ENCODE measurements at regions not wholly inside any gene's neighbourhood (a gene's known extent, or its start where the extent isn't known, plus 50 kb on each side); places are given as distances from the start of the nearest gene placed in this dataset.

DNA sequence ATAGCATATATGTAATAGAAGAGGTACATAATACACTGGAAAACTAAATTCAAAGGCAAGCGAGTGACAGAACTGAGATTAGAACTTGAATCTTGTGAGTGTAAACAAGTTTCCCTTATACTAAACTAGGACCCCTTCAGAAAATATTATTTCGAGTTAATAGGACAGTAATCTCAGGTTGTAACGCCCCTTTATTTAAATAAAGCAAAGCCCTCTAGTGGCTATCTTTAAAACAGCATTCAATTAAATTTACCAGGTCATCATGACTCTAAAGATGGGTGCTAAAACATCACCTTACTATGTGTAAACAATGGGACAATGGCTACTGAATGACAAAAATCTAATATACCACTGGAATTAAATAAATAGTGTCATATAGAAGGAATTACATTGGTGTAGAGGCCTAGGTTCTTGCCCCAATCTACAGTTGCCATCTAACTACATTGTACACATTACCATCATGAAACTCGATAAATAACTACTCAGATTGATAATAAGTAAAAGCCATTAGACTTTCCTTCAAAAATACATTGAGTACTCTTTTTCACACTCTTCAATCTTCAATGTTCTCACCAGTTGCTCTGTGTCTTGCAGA lies 255.4 kb upstream of the IRAK1BP1 start:
- H3K4me3 ChIP-seq (replicated peaks in 1 of 2; ENCODE audit: low read depth in 2 of 2, low read length in 2 of 2): no peak overlapping the region
- TF ChIP-seq, protein P1, sequence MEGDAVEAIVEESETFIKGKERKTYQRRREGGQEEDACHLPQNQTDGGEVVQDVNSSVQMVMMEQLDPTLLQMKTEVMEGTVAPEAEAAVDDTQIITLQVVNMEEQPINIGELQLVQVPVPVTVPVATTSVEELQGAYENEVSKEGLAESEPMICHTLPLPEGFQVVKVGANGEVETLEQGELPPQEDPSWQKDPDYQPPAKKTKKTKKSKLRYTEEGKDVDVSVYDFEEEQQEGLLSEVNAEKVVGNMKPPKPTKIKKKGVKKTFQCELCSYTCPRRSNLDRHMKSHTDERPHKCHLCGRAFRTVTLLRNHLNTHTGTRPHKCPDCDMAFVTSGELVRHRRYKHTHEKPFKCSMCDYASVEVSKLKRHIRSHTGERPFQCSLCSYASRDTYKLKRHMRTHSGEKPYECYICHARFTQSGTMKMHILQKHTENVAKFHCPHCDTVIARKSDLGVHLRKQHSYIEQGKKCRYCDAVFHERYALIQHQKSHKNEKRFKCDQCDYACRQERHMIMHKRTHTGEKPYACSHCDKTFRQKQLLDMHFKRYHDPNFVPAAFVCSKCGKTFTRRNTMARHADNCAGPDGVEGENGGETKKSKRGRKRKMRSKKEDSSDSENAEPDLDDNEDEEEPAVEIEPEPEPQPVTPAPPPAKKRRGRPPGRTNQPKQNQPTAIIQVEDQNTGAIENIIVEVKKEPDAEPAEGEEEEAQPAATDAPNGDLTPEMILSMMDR (IDR thresholded peaks at IDR 0.05; ENCODE audit: low read depth, low read length): peak; percentile 53
- DNase-seq (ENCODE audit: low read depth in 2 of 2): peak; percentile 34 to 57

DNA sequence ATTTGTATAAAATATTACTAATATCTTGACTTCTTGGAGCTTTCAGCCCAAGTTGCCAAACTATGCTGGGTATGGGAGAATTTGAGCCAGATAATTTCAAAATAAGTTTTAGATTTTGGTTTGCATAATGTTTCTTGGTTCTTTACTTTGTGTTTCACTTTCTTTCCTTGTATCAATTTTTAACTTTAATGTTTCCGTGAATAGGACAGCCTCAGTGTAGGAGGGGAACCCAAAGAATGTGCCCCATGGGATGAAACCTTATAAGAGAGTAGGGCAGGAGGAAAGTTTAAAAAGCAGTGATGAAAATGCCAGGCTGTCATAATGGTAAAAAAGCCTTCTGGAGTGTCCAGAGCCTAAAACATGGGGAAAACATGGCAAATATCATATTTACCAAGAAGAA lies 252.4 kb upstream of the IRAK1BP1 start:
- TF ChIP-seq, protein P1 (IDR thresholded peaks at IDR 0.05; ENCODE audit: low read depth, low read length): no peak
- no peak for DNase-seq (ENCODE audit: low read depth in 2 of 2)
- no peak overlapping the region for H3K4me3 ChIP-seq (replicated peaks in 1 of 2; ENCODE audit: low read depth in 2 of 2, low read length in 2 of 2)

DNA sequence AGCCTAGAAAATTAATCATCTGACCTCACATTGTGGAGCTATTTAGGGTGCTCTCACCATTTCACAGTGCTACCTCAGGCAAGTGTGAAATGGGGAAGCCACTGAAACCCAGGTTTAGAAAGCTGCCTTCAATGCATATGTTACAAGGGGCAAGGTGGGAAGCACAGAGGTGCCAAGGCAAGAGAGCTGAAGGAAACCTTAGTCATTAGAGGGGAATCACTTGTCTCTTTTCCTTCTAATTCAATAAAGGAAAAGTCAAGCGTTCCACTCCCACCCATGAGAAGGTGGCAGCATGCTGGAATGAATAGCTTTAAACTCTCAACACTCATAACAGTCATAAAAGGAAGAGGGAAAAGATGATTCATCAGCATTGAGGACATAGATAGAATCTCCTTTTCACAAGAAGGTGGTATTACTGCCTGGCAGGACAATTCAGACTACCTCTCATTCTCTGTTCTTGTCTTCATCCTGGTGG lies 251.9 kb upstream of the IRAK1BP1 start:
- peak in 1 of 2 donors; percentile 61 for DNase-seq (ENCODE audit: low read depth in 2 of 2)
- TF ChIP-seq, protein P1 (IDR thresholded peaks at IDR 0.05; ENCODE audit: low read depth, low read length): no peak
- H3K4me3 ChIP-seq (replicated peaks in 1 of 2; ENCODE audit: low read depth in 2 of 2, low read length in 2 of 2): no peak overlapping the region

DNA sequence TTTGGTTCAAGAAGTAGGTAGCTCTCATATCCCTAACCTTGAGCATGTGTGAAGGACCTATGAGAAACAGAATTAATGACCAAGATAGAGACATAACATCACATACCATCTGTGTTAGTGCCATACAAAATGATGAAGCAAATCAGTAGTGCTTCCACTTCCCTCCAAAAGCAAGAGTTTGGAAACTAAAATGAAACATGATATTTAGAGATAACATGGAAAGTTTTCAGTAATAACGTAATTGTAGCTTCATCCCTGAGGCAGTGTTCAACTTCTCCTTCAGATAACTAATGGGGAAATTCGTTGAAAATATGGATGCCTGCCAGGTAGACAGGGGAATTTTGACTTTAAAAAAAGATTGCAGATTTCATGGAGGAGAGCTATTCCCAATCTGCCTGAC lies 248.4 kb upstream of the IRAK1BP1 start:
- DNase-seq (ENCODE audit: low read depth in 2 of 2): no peak
- H3K4me3 ChIP-seq (replicated peaks in 1 of 2; ENCODE audit: low read depth in 2 of 2, low read length in 2 of 2): no peak overlapping the region
- TF ChIP-seq, protein P1 (IDR thresholded peaks at IDR 0.05; ENCODE audit: low read depth, low read length): no peak

DNA sequence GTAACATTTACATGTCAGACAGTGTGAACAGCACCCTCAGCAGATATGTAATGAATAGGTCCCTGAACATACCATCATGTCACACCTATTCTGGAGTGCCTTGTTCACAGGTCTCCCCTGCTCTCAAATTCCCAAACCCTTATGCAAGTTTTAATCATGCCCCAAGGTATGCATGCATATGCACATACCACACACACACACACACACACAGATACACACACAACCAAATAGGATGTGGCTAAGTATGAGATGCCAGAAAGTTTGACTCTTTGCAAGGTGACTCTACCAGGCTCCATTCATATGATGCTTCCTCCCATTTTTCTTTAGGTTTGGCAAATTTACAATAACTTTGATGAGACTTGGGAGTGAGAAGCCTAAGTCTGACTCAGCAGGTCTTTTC lies 243.8 kb upstream of the IRAK1BP1 start:
- DNase-seq (ENCODE audit: low read depth in 2 of 2): peak in 1 of 2 donors; percentile 9
- TF ChIP-seq, protein P1 (IDR thresholded peaks at IDR 0.05; ENCODE audit: low read depth, low read length): no peak
- no peak overlapping the region for H3K4me3 ChIP-seq (replicated peaks in 1 of 2; ENCODE audit: low read depth in 2 of 2, low read length in 2 of 2)

DNA sequence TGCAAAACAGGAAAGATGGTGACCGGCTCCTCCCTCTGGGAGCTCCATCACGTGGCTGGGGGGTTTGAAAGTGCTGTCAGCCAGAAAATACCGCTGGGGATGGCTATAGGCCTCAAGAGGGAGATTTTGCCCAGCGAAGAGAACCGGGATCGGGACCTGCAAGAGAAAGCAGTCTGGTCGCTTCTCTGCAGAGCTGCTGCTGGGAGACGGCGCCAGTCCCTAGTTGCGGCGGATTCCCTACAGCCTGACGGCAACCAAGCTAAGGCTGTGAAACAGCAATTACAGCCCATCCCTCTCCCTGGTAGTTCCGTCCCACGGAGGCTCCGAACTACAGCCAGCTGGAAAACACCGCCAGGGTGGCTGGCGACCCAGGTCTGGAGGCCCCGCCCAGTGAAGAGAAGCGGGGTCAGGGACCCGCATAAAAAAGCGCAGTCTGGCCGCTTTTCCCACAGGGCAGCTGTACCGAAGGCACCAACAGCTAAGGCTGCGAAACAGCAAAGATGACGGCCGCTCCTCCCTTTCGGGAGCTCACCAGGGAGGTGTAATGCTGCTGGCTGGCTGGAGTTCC lies 238.1 kb upstream of the IRAK1BP1 start:
- peak; percentile 53 for DNase-seq (ENCODE audit: low read depth in 2 of 2)
- TF ChIP-seq, protein P1 (IDR thresholded peaks at IDR 0.05; ENCODE audit: low read depth, low read length): no peak
- H3K4me3 ChIP-seq (replicated peaks in 1 of 2; ENCODE audit: low read depth in 2 of 2, low read length in 2 of 2): peak overlapping the region; percentile 46 to 49

All from cardiac fibroblast (primary cell).